Activated CD4-positive, alpha-beta T cell treated with anti-CD3 and anti-CD28 coated beads, Interleukin-2, amount 10 ng/mL, durations not matched to agents 7 days and 5 days (primary cell): ENCODE measurements at regions not wholly inside any gene's neighbourhood (a gene's known extent, or its start where the extent isn't known, plus 50 kb on each side); places are given as distances from the start of the nearest gene placed in this dataset.
A peak's percentile ranks its signal among the peaks of the same experiment; 100 is the strongest.

Source experiments
- CTCF ChIA-PET: fragments of 350-600 bp; sonication (Branson Sonifier 250); formaldehyde crosslinking; loops from one replicate; lab custom pipeline; 2021; ENCODE audit warnings: antibody characterized with exemption; lab: Charles Lee
- POLR2A ChIA-PET: fragments of 350-600 bp; sonication (Branson Sonifier 250); formaldehyde crosslinking; loops from one replicate; lab custom pipeline; 2021; ENCODE audit warnings: antibody characterized with exemption; lab: Charles Lee
- DNase-seq: peaks from one replicate; pipeline ENCODE4 v3.0.0-alpha.2; 2020
- H3K27ac Mint-ChIP-seq: one replicate; pipeline ENCODE4 v1.8.0; 2021; ENCODE audit warnings: mild to moderate bottlenecking, moderate library complexity, mixed read lengths
- H3K27me3 Mint-ChIP-seq: one replicate; pipeline ENCODE4 v1.8.0; 2021; ENCODE audit warnings: mixed read lengths
- H3K36me3 Mint-ChIP-seq: one replicate; pipeline ENCODE4 v1.8.0; 2021; ENCODE audit warnings: low read depth, mixed read lengths
- H3K4me1 Mint-ChIP-seq: one replicate; pipeline ENCODE4 v1.8.0; 2021; ENCODE audit warnings: mixed read lengths
- H3K4me3 Mint-ChIP-seq: one replicate; pipeline ENCODE4 v1.8.0; 2021; ENCODE audit warnings: mild to moderate bottlenecking, moderate library complexity, mixed read lengths
- H3K9me3 Mint-ChIP-seq: one replicate; pipeline ENCODE4 v1.8.0; 2021; ENCODE audit warnings: mixed read lengths

GRCh38 chr7:93048136-93048930 lies 69.4 kb downstream of the SAMD9 start:
- peaks cover 2% of the 10 kb centered on the region for H3K4me1 Mint-ChIP-seq
- H3K27ac Mint-ChIP-seq = no peak overlapping the region
- CTCF ChIA-PET = interaction anchor here (0.6 to 1.2 kb wide), 2 partner anchors 520 to 882 kb away, joined by 3 read pairs; partner anchors contain the start of genes PEX1 and RBM48
- no peaks in the 10 kb centered on the region for H3K9me3 Mint-ChIP-seq
- no peak for DNase-seq
- H3K4me3 Mint-ChIP-seq = no peak overlapping the region
- H3K36me3 Mint-ChIP-seq = no peaks in the 10 kb centered on the region
- POLR2A ChIA-PET = interaction anchor here (0.5 kb wide), 1 partner anchor 48 kb away, joined by 3 read pairs; no protein-coding TSS in a partner anchor
- H3K27me3 Mint-ChIP-seq = no peaks in the 10 kb centered on the region

GRCh38 chr7:93047514-93048099 lies 70.2 kb downstream of the SAMD9 start:
- ChIA-PET CTCF (interaction anchor here (0.6 to 1.2 kb wide), 2 partner anchors 519 to 881 kb away, joined by 3 read pairs; partner anchors contain the start of genes PEX1 and RBM48), POLR2A (interaction anchor here (0.5 to 0.7 kb wide), 2 partner anchors 49 to 787 kb away, joined by 3 to 4 read pairs; no protein-coding TSS in a partner anchor)
- Mint-ChIP-seq H3K27me3 (no peaks in the 10 kb centered on the region), H3K4me3 (no peak overlapping the region), H3K27ac (no peak overlapping the region), H3K4me1 (peaks cover 2% of the 10 kb centered on the region), H3K9me3 (no peaks in the 10 kb centered on the region), H3K36me3 (no peaks in the 10 kb centered on the region)
- DNase-seq = no peak

- POLR2A ChIA-PET = interaction anchor here (0.7 kb wide), 1 partner anchor 786 kb away, joined by 4 read pairs; no protein-coding TSS in a partner anchor
- H3K36me3 Mint-ChIP-seq = no peaks in the 10 kb centered on the region
Observed at GRCh38 chr7:93046641-93047040, 71.1 kb downstream of the SAMD9 start.

GRCh38 chr7:93044147-93044810 lies 73.5 kb downstream of the SAMD9 start:
- H3K27me3 Mint-ChIP-seq = no peaks in the 10 kb centered on the region
- no peaks in the 10 kb centered on the region for H3K36me3 Mint-ChIP-seq
- ChIA-PET POLR2A (interaction anchor here (0.6 kb wide), 1 partner anchor 99 kb away, joined by 3 read pairs; no protein-coding TSS in a partner anchor), CTCF (interaction anchor here (0.6 to 1.2 kb wide), 4 partner anchors 11 to 525 kb away, joined by 3 read pairs; partner anchors contain the start of gene CDK6)
- H3K4me3 Mint-ChIP-seq = no peak overlapping the region
- DNase-seq = no peak
- no peak overlapping the region for H3K27ac Mint-ChIP-seq
- no peaks in the 10 kb centered on the region for H3K9me3 Mint-ChIP-seq
- H3K4me1 Mint-ChIP-seq = peaks cover 2% of the 10 kb centered on the region

More at GRCh38 chr7:93046641-93047040, 71.1 kb downstream of the SAMD9 start:
- peaks cover 2% of the 10 kb centered on the region for H3K4me1 Mint-ChIP-seq
- no peaks in the 10 kb centered on the region for H3K27me3 Mint-ChIP-seq
- H3K27ac Mint-ChIP-seq = no peak overlapping the region
- CTCF ChIA-PET = no interaction called here
- no peak overlapping the region for H3K4me3 Mint-ChIP-seq
- DNase-seq = no peak
- no peaks in the 10 kb centered on the region for H3K9me3 Mint-ChIP-seq

DNA sequence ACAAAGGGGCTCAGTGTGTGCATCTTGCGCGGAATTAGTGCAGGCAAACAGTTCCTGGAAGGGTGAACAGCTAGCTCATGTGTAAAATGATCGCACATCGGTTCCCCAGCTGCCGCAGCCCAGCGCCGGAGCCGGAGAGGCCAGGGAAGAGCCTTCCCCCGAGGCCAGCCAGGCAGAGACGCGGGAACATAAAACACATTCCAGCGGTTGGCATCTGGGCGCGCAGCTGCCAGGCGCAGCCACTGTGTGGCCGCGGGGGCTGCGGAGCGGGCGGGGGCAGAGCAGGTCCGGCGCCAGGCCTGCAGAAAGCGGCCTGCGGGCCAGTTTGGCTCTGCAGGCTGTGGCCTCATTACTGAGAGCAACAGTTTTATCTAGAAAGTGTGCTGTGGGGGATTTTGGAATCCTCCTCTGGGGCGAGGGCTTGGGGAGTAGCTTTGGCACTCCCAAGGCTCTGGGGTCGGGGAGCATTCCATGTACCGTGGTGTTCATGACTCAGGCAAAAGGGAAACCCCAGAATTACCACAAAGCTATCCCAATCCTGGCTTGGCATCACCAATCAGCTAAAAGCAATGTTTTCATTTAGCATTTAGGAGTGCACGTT lies 74.3 kb downstream of the SAMD9 start:
- no peak for DNase-seq
- CTCF ChIA-PET = interaction anchor here (0.6 to 1.2 kb wide), 4 partner anchors 10 to 525 kb away, joined by 3 read pairs; partner anchors contain the start of gene CDK6
- no peak overlapping the region for H3K4me3 Mint-ChIP-seq
- no peaks in the 10 kb centered on the region for H3K9me3 Mint-ChIP-seq
- H3K27me3 Mint-ChIP-seq = no peaks in the 10 kb centered on the region
- H3K36me3 Mint-ChIP-seq = no peaks in the 10 kb centered on the region
- H3K4me1 Mint-ChIP-seq = peaks cover 2% of the 10 kb centered on the region
- no peak overlapping the region for H3K27ac Mint-ChIP-seq
- POLR2A ChIA-PET = no interaction called here

DNA sequence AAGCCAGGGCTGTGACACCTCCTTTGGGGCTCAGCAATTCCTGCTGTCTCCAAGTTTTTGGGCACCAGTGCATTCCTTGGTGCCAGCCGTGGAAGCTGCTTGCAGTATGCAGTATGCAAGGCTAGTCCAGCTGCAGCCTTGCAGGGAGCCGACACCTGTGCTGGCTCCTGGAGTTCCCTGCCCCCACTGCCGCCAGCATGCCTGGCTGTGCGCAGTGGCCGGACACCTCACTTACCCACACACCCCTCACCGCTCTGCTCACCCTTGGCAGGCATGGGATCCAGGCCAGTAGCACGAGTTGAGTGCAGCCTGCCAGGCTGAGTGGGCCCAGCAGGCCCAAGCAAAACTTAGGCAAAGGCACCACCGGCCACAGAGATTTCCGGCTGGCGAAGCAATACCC lies 77.4 kb downstream of the SAMD9 start:
- Mint-ChIP-seq H3K4me3 (no peak overlapping the region), H3K27ac (no peak overlapping the region), H3K36me3 (no peaks in the 10 kb centered on the region), H3K9me3 (no peaks in the 10 kb centered on the region), H3K27me3 (no peaks in the 10 kb centered on the region), H3K4me1 (peaks cover 22% of the 10 kb centered on the region)
- DNase-seq = no peak
- ChIA-PET POLR2A (no interaction called here), CTCF (no interaction called here)

GRCh38 chr7:93039786-93040185 lies 78.0 kb downstream of the SAMD9 start:
- POLR2A ChIA-PET = no interaction called here
- CTCF ChIA-PET = interaction anchor here (0.6 kb wide), 1 partner anchor 10 kb away, joined by 3 read pairs; no protein-coding TSS in a partner anchor
- Mint-ChIP-seq H3K27ac (no peak overlapping the region), H3K36me3 (no peaks in the 10 kb centered on the region), H3K4me1 (peaks cover 22% of the 10 kb centered on the region), H3K27me3 (no peaks in the 10 kb centered on the region), H3K9me3 (no peaks in the 10 kb centered on the region), H3K4me3 (no peak overlapping the region)
- no peak for DNase-seq

DNA sequence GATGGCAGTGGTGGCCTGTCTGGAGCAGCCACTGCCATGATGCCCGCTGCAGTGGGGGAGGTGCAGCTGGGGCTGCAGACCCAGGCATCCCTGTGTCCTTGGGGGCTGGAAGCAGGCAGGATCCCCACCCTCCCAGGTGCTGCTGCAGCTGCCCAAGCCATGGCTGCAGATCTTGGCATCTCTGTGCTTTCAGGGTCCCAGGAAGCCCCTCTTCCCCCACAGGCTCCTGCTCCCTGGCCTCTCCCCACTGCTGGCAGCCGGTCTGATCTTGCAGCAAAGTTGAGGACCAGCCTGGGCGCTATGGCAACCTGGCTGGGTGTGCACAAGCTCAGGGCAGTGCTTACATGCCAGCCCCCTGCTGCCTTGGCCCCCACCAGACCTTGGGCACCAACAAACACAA lies 78.5 kb downstream of the SAMD9 start:
- ChIA-PET CTCF (interaction anchor here (0.6 kb wide), 1 partner anchor 11 kb away, joined by 3 read pairs; no protein-coding TSS in a partner anchor), POLR2A (no interaction called here)
- Mint-ChIP-seq H3K27ac (no peak overlapping the region), H3K36me3 (no peaks in the 10 kb centered on the region), H3K27me3 (no peaks in the 10 kb centered on the region), H3K4me3 (no peak overlapping the region), H3K4me1 (peaks cover 22% of the 10 kb centered on the region), H3K9me3 (peaks cover 2% of the 10 kb centered on the region)
- DNase-seq = no peak

DNA sequence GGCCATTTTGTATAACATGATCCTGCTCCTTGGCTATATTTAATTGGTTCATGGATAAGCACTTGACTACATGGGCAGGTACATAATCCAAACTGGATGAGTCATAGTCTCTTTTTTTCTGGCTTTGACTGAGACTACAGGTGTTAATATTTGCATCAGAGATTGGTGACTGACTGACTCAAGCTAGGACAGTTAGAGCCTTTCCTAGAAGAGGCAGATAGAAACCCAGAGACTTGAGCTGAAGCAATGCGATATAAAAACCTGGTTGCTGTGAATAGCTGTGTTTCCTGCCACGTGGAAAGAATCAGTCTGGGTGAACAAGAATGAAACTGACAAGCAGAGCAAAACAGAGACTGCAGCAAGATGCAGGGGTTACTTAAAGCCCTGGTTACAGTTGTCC lies 81.0 kb downstream of the SAMD9 start:
- peak; percentile 39 for DNase-seq
- CTCF ChIA-PET = interaction anchor here (1.0 to 1.9 kb wide), 2 partner anchors 149 to 204 kb away, joined by 3 to 5 read pairs; no protein-coding TSS in a partner anchor
- Mint-ChIP-seq H3K27me3 (no peaks in the 10 kb centered on the region), H3K4me1 (peaks cover 20% of the 10 kb centered on the region), H3K27ac (no peak overlapping the region), H3K36me3 (peaks cover 6% of the 10 kb centered on the region), H3K4me3 (no peak overlapping the region), H3K9me3 (peaks cover 14% of the 10 kb centered on the region)
- POLR2A ChIA-PET = interaction anchor here (0.6 kb wide), 1 partner anchor 16 kb away, joined by 3 read pairs; no protein-coding TSS in a partner anchor

GRCh38 chr7:93036149-93036640 lies 81.6 kb downstream of the SAMD9 start:
- ChIA-PET POLR2A (interaction anchor here (0.6 kb wide), 1 partner anchor 16 kb away, joined by 3 read pairs; no protein-coding TSS in a partner anchor), CTCF (interaction anchor here (1.0 to 1.9 kb wide), 3 partner anchors 14 to 204 kb away, joined by 3 to 5 read pairs (median 4); no protein-coding TSS in a partner anchor)
- H3K36me3 Mint-ChIP-seq = peaks cover 8% of the 10 kb centered on the region
- no peak overlapping the region for H3K4me3 Mint-ChIP-seq
- no peak overlapping the region for H3K27ac Mint-ChIP-seq
- H3K4me1 Mint-ChIP-seq = peaks cover 20% of the 10 kb centered on the region
- peaks cover 17% of the 10 kb centered on the region for H3K9me3 Mint-ChIP-seq
- H3K27me3 Mint-ChIP-seq = no peaks in the 10 kb centered on the region
- no peak for DNase-seq

DNA sequence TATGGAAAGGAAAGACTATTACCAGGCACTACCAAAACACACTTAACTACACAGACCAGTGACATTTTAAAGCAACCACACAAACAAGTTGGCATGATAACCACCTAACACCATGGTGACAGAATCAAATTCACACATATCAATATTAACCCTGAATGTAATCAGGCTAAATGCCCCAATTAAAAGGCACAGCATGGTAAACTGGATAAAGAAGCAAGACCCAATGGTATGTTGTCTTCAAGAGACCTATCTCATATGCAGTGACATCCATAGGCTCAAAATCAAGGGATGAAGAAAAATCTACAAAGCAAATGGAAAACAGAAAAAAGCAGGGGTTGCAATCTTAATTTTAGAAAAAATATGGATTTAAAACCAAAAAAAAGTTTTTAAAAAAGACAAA lies 86.0 kb downstream of the SAMD9 start:
- H3K4me1 Mint-ChIP-seq = peaks cover 9% of the 10 kb centered on the region
- no peak for DNase-seq
- CTCF ChIA-PET = no interaction called here
- H3K27me3 Mint-ChIP-seq = peaks cover 5% of the 10 kb centered on the region
- H3K36me3 Mint-ChIP-seq = peaks cover 13% of the 10 kb centered on the region
- H3K27ac Mint-ChIP-seq = no peak overlapping the region
- H3K9me3 Mint-ChIP-seq = peaks cover 23% of the 10 kb centered on the region
- no peak overlapping the region for H3K4me3 Mint-ChIP-seq
- POLR2A ChIA-PET = no interaction called here
